HepG2 (cell line): ENCODE measurements at regions not wholly inside any gene's neighbourhood (a gene's known extent, or its start where the extent isn't known, plus 50 kb on each side); places are given as distances from the start of the nearest gene placed in this dataset.

ENCODE experiments used
- ATAC-seq: fragments of 200-7000 bp; cut with Tn5 transposase; 3 replicates; pipeline ENCODE4 v1.9.1; 2020; ENCODE audit warnings: mild to moderate bottlenecking, moderate library complexity
- BruUV-seq: library from RNA; stranded (reverse); fragments of 400-500 nt; replicated peaks from 2 replicates; lab custom pipeline; 2021; lab: Mats Ljungman, UMichigan
- CTCF ChIA-PET: fragments of 300-600 bp; formaldehyde crosslinking; extraction: SDS; loops from one replicate; lab custom pipeline; 2021; ENCODE audit warnings: low total read pairs, inconsistent platforms, low intra/inter-chr PET ratio; lab: Yijun Ruan, JAX
- POLR2A ChIA-PET: fragments of 350-600 bp; sonication (Branson Sonifier 250); formaldehyde crosslinking; loops from one replicate; lab custom pipeline; 2020; ENCODE audit warnings: antibody characterized with exemption, inconsistent platforms; lab: Yijun Ruan, JAX
- DNase-seq: peaks from one replicate; pipeline ENCODE4 v3.0.0-alpha.2; 2015; ENCODE audit warnings: low spot score
- FAIRE-seq: peaks from 3 replicates; lab custom pipeline; 2011; peaks lifted over from hg19 to GRCh38; lab: Jason Lieb, UNC
- H2AFZ ChIP-seq: one replicate; pipeline ENCODE4 v1.6.1; 2011; ENCODE audit warnings: low read length, inconsistent platforms
- H3K27ac ChIP-seq: fragments of 300-600 bp; 3 replicates; pipeline ENCODE4 v1.8.0; 2011; ENCODE audit warnings: mixed run types, mild to moderate bottlenecking, mixed read lengths, low read length, inconsistent platforms; ENCODE audit not compliant: insufficient read depth; ENCODE audit errors: extremely low read length
- H3K27me3 ChIP-seq, 2 experiments: fragments of 200-600 bp in 1 of 2; 2 replicates in 1 of 2; 3 replicates in 1 of 2; pipeline versions ENCODE4 v1.6.0 to v1.8.0; 2011; ENCODE audit warnings: low read length in 2 of 2, mild to moderate bottlenecking in 2 of 2, moderate library complexity in 2 of 2, inconsistent platforms in 1 of 2; ENCODE audit not compliant: insufficient read depth in 2 of 2, control insufficient read depth in 1 of 2
- H3K36me3 ChIP-seq, 2 experiments: fragments of 200-600 bp in 1 of 2; replicated peaks in 1 of 2; 2 replicates in 1 of 2; 3 replicates in 1 of 2; pipeline versions ENCODE4 v1.5.1 to v1.8.0; 2011; ENCODE audit warnings: low read length in 2 of 2, inconsistent platforms in 1 of 2; ENCODE audit not compliant: insufficient read depth in 2 of 2, control insufficient read depth in 1 of 2
- H3K4me1 ChIP-seq: 2 replicates; pipeline ENCODE4 v1.5.1; 2012; ENCODE audit warnings: low read length, inconsistent platforms; ENCODE audit not compliant: insufficient read depth
- H3K4me2 ChIP-seq: 2 replicates; pipeline ENCODE4 v1.6.0; 2011; ENCODE audit warnings: low read depth, low read length, inconsistent platforms
- H3K4me3 ChIP-seq, 3 experiments: fragments of 200-600 bp in 1 of 3; sonication (generic), shearing (Covaris generic) in 1 of 3; replicated peaks in 1 of 3; 2 replicates each; pipeline ENCODE4 v1.5.1; 2011 to 2016; ENCODE audit warnings: low read length in 3 of 3, inconsistent platforms in 2 of 3, low read depth in 2 of 3, mild to moderate bottlenecking in 2 of 3, control low read depth in 1 of 3, mixed read lengths in 1 of 3; ENCODE audit not compliant: insufficient read depth in 1 of 3
- H3K79me2 ChIP-seq: one replicate; pipeline ENCODE4 v1.6.1; 2011; ENCODE audit warnings: low read length, inconsistent platforms; ENCODE audit not compliant: insufficient read depth
- H3K9ac ChIP-seq: 2 replicates; pipeline ENCODE4 v1.6.0; 2011; ENCODE audit warnings: mild to moderate bottlenecking, low read depth, low read length, inconsistent platforms; ENCODE audit not compliant: insufficient read depth
- H3K9me3 ChIP-seq: 2 replicates; pipeline ENCODE4 v1.5.1; 2012; ENCODE audit warnings: mild to moderate bottlenecking, low read length
- H4K20me1 ChIP-seq: 2 replicates; pipeline ENCODE4 v1.6.0; 2011; ENCODE audit warnings: inconsistent platforms, mild to moderate bottlenecking, low read length, moderate library complexity; ENCODE audit not compliant: insufficient read depth
- HMGXB4 ChIP-seq, 2 experiments: sonication (generic) in 1 of 2; formaldehyde crosslinking in 1 of 2; IDR thresholded peaks; 2 replicates each; pipeline versions ENCODE4 v1.4.0 to v1.6.1; 2018 to 2020; ENCODE audit warnings: missing genetic modification reagents in 2 of 2, borderline replicate concordance in 1 of 2, low read depth in 1 of 2, mild to moderate bottlenecking in 1 of 2, missing biosample characterization in 1 of 2
- HOMEZ ChIP-seq: IDR thresholded peaks from 2 replicates; pipeline ENCODE4 v1.6.1; 2016; ENCODE audit warnings: low read depth
- LCORL ChIP-seq, 2 experiments: fragments of 450-650 bp in 1 of 2; sonication (generic) in 1 of 2; formaldehyde crosslinking in 1 of 2; IDR thresholded peaks; 2 replicates each; pipeline versions ENCODE4 v1.5.0 to v1.6.1; 2017 to 2020; ENCODE audit warnings: antibody characterized with exemption in 1 of 2, missing genetic modification reagents in 1 of 2
- MXD1 ChIP-seq: sonication (generic); formaldehyde crosslinking; IDR thresholded peaks from 2 replicates; pipeline ENCODE4 v1.4.0; 2020; ENCODE audit warnings: mild to moderate bottlenecking, missing genetic modification reagents
- NCOA2 ChIP-seq: sonication (generic); formaldehyde crosslinking; IDR thresholded peaks from 2 replicates; pipeline ENCODE4 v1.8.0; 2022; ENCODE audit warnings: inconsistent platforms
- NFE2L1 ChIP-seq: sonication (generic); formaldehyde crosslinking; IDR thresholded peaks from 2 replicates; pipeline ENCODE4 v1.4.0; 2020; ENCODE audit warnings: missing genetic modification reagents, mild to moderate bottlenecking, borderline replicate concordance
- RFX5 ChIP-seq: IDR thresholded peaks from 2 replicates; pipeline ENCODE4 v1.6.1; 2011; ENCODE audit warnings: low read depth, low read length, improper control_type of control experiment
- RXRA ChIP-seq: sonication (generic); formaldehyde crosslinking; IDR thresholded peaks from 2 replicates; pipeline ENCODE4 v1.5.1; 2020; ENCODE audit warnings: missing genetic modification reagents
- SETDB1 ChIP-seq: sonication (generic); formaldehyde crosslinking; IDR thresholded peaks from 2 replicates; pipeline ENCODE4 v1.5.1; 2020; ENCODE audit warnings: missing genetic modification reagents, mild to moderate bottlenecking, borderline replicate concordance
- SIN3B ChIP-seq: fragments of 150-350 bp; IDR thresholded peaks from 2 replicates; pipeline ENCODE4 v1.6.1; 2014; ENCODE audit warnings: low read length
- ZBTB20 ChIP-seq: sonication (generic); formaldehyde crosslinking; IDR thresholded peaks from 2 replicates; pipeline ENCODE4 v1.8.1; 2023; ENCODE audit warnings: missing genetic modification reagents, low read depth, mild to moderate bottlenecking, borderline replicate concordance
- ZNF205 ChIP-seq: IDR thresholded peaks from 2 replicates; pipeline ENCODE4 v1.6.1; 2018; ENCODE audit warnings: missing biosample characterization, missing genetic modification reagents
- ZNF256 ChIP-seq: sonication (generic); formaldehyde crosslinking; conservative IDR thresholded peaks from 2 replicates; pipeline ENCODE4 v1.4.0; 2020; ENCODE audit warnings: missing genetic modification reagents
- ZNF354B ChIP-seq: sonication (generic); formaldehyde crosslinking; IDR thresholded peaks from 2 replicates; pipeline ENCODE4 v1.8.0; 2022; ENCODE audit warnings: mild to moderate bottlenecking, missing genetic modification reagents
- ZNF547 ChIP-seq: sonication (generic); formaldehyde crosslinking; IDR thresholded peaks from 2 replicates; pipeline ENCODE4 v1.5.1; 2020; ENCODE audit warnings: mild to moderate bottlenecking, missing genetic modification reagents
- ZNF768 ChIP-seq: sonication (generic); formaldehyde crosslinking; IDR thresholded peaks from 2 replicates; pipeline ENCODE4 v1.4.0; 2020; ENCODE audit warnings: missing genetic modification reagents
- WGBS: methylation state at CpG from one replicate; pipeline ENCODE4 v1.1.6; 2017; ENCODE audit warnings: low lambda C conversion rate; 5-methylcytosine and 5-hydroxymethylcytosine counted together
- in situ Hi-C: cut with HindIII; loops from 2 replicates; pipeline ENCODE4 v1.10.0; 2017; ENCODE audit warnings: low pct_unique_long_range_greater_than_20kb; ENCODE audit not compliant: extremely low pct_ligation_motif_present
- intact Hi-C: fragments of 100-400 bp; cut with micrococcal nuclease; formaldehyde crosslinking; loops from one replicate; pipeline ENCODE4 v1.10.0; 2022; ENCODE audit not compliant: unreplicated experiment

GRCh38 chr14:28151926-28152325 is 614.7 kb upstream of the FOXG1 start:
- Histone ChIP-seq H3K9me3 (peaks cover 67% of the 10 kb centered on the region), H3K4me1 (peaks cover 23% of the 10 kb centered on the region), H2AFZ (no peak overlapping the region), H3K36me3 (no peaks in the 10 kb centered on the region), H4K20me1 (no peaks in the 10 kb centered on the region), H3K4me3 (no peak overlapping the region), H3K27ac (no peak overlapping the region), H3K4me2 (no peak overlapping the region), H3K79me2 (no peaks in the 10 kb centered on the region), H3K27me3 (no peaks in the 10 kb centered on the region), H3K9ac (no peak overlapping the region)
- in situ Hi-C loops, result no loop called here
- 19% methylated on average over 3 of the region's 3 CpGs for WGBS
- FAIRE-seq, result no peak
- ATAC-seq, result peak; percentile 34
- ChIA-PET CTCF (no interaction called here), POLR2A (no interaction called here)
- TF ChIP-seq ZNF547, result no peak
- no peak for TF ChIP-seq HMGXB4 (CRISPR knock-in tag; IDR thresholded peaks at IDR 0.05; ENCODE audit: borderline replicate concordance in 1 of 2, low read depth in 1 of 2)
- no peak for TF ChIP-seq ZNF205 (CRISPR knock-in tag)
- TF ChIP-seq NCOA2, result no peak
- TF ChIP-seq LCORL (IDR thresholded peaks at IDR 0.05), result no peak
- TF ChIP-seq LCORL (CRISPR knock-in tag; IDR thresholded peaks at IDR 0.05), result 0 out of 2 replicates have a peak, but pooled peaks have one; percentile 1
- DNase-seq, result no peak
- intact Hi-C loops, result no loop called here
- no TSS peak for BruUV-seq

- intact Hi-C loops (no loop called here), in situ Hi-C loops (no loop called here)
- H3K4me2 ChIP-seq, result peak overlapping the region; percentile 23; the same call in 1 of the 2 replicates
- no peak overlapping the region for H3K4me3 ChIP-seq
- peak; percentile 94 for ATAC-seq
- H3K4me1 ChIP-seq, result peaks cover 23% of the 10 kb centered on the region
- H4K20me1 ChIP-seq, result no peaks in the 10 kb centered on the region
- no peak overlapping the region for H2AFZ ChIP-seq
- peak; percentile 21 for FAIRE-seq
- H3K79me2 ChIP-seq, result no peaks in the 10 kb centered on the region
- DNase-seq, result peak; percentile 30
- ChIA-PET CTCF (no interaction called here), POLR2A (no interaction called here)
- no peaks in the 10 kb centered on the region for H3K36me3 ChIP-seq
- no peak overlapping the region for H3K9ac ChIP-seq
- 8% methylated on average over 4 of the region's 4 CpGs for WGBS
- no peak overlapping the region for H3K27ac ChIP-seq
- H3K27me3 ChIP-seq, result no peaks in the 10 kb centered on the region
- peaks cover 67% of the 10 kb centered on the region for H3K9me3 ChIP-seq
- no TSS peak for BruUV-seq
- TF ChIP-seq RFX5, result no peak
- TF ChIP-seq MXD1, result no peak
- TF ChIP-seq HOMEZ, result peak; percentile 53; the same call in 1 of the 2 replicates
- peak; percentile 74; the same call in 1 of the 2 replicates for TF ChIP-seq ZBTB20 (CRISPR knock-in tag)
- TF ChIP-seq ZNF256 (CRISPR knock-in tag), result no peak
- no peak for TF ChIP-seq RXRA (CRISPR knock-in tag)
- TF ChIP-seq SIN3B, result no peak
- no peak for TF ChIP-seq NFE2L1
- TF ChIP-seq SETDB1, result no peak
- no peak for TF ChIP-seq ZNF768 (CRISPR knock-in tag)
- no peak for TF ChIP-seq ZNF354B (CRISPR knock-in tag)
These were observed 614.0 kb upstream of the FOXG1 start for GRCh38 chr14:28152453-28153044.
